Loucy (cell line): ENCODE measurements at regions not wholly inside any gene's neighbourhood (a gene's known extent, or its start where the extent isn't known, plus 50 kb on each side); places are given as distances from the start of the nearest gene placed in this dataset.

ENCODE experiments used
- CTCF ChIP-seq: fragments of 200-600 bp; sonication (generic); conservative IDR thresholded peaks from 2 replicates; pipeline ENCODE4 v1.5.1; 2014; ENCODE audit warnings: mild to moderate bottlenecking, antibody characterized with exemption, low read length
- EZH2phosphoT487 ChIP-seq: fragments of 200-600 bp; IDR thresholded peaks from 2 replicates; pipeline ENCODE4 v1.6.1; 2018; ENCODE audit warnings: antibody characterized with exemption, mild to moderate bottlenecking, moderate library complexity, borderline replicate concordance

GRCh38 chr6:159324596-159324995, 155.4 kb downstream of the FNDC1 start:
- TF ChIP-seq CTCF (no peak), EZH2phosphoT487 (no peak)
